GM23338 (cell line): ENCODE measurements at regions not wholly inside any gene's neighbourhood (a gene's known extent, or its start where the extent isn't known, plus 50 kb on each side); places are given as distances from the start of the nearest gene placed in this dataset.

Experiments
- ATAC-seq: fragments of 200-7000 bp; cut with Tn5 transposase; 3 replicates; pipeline ENCODE4 v1.9.1; 2020
- DNase-seq: peaks from one replicate; pipeline ENCODE4 v3.0.0-alpha.2; 2015; ENCODE audit warnings: low spot score
- H2AFZ ChIP-seq: fragments of 200-600 bp; sonication (generic); 2 replicates; pipeline ENCODE4 v1.8.0; 2016; ENCODE audit warnings: antibody characterized with exemption, mild to moderate bottlenecking, moderate library complexity
- H3F3A ChIP-seq: fragments of 200-600 bp; sonication (generic); replicated peaks from 2 replicates; pipeline ENCODE4 v1.8.0; 2017; ENCODE audit warnings: antibody characterized with exemption, mixed run types, low read depth
- H3K27ac ChIP-seq: fragments of 200-600 bp; sonication (generic); 2 replicates; pipeline ENCODE4 v1.6.1; 2016; ENCODE audit warnings: low read depth
- H3K27me3 ChIP-seq: fragments of 200-600 bp; sonication (generic); 2 replicates; pipeline ENCODE4 v1.8.0; 2016; ENCODE audit warnings: mild to moderate bottlenecking, mixed run types, moderate library complexity; ENCODE audit not compliant: insufficient read depth
- H3K36me3 ChIP-seq: fragments of 200-600 bp; sonication (generic); 2 replicates; pipeline ENCODE4 v1.8.0; 2016; ENCODE audit warnings: mild to moderate bottlenecking; ENCODE audit not compliant: insufficient read depth
- H3K4me1 ChIP-seq: fragments of 200-600 bp; sonication (generic); 2 replicates; pipeline ENCODE4 v1.8.0; 2016; ENCODE audit warnings: mild to moderate bottlenecking, moderate library complexity; ENCODE audit not compliant: insufficient read depth
- H3K4me2 ChIP-seq: fragments of 200-600 bp; sonication (generic); 2 replicates; pipeline ENCODE4 v1.7.1; 2017; ENCODE audit warnings: mixed run types
- H3K4me3 ChIP-seq: fragments of 200-600 bp; sonication (generic); 2 replicates; pipeline ENCODE4 v1.6.1; 2016; ENCODE audit warnings: mixed run types
- H3K79me2 ChIP-seq: fragments of 200-600 bp; sonication (generic); replicated peaks from 2 replicates; pipeline ENCODE4 v1.8.0; 2017; ENCODE audit warnings: mild to moderate bottlenecking; ENCODE audit not compliant: insufficient read depth
- H3K9me2 ChIP-seq: fragments of 200-600 bp; sonication (generic); 2 replicates; pipeline ENCODE4 v1.8.0; 2017; ENCODE audit not compliant: insufficient read depth
- H4K20me1 ChIP-seq: fragments of 200-600 bp; sonication (generic); replicated peaks from 2 replicates; pipeline ENCODE4 v1.8.0; 2017; ENCODE audit warnings: mild to moderate bottlenecking; ENCODE audit not compliant: insufficient read depth
- H3K27ac Mint-ChIP-seq: 2 replicates; pipeline ENCODE4 v1.8.0; 2020; ENCODE audit warnings: inconsistent platforms, mild to moderate bottlenecking, moderate library complexity, mixed read lengths
- H3K27me3 Mint-ChIP-seq: 3 replicates; pipeline ENCODE4 v1.8.0; 2022; ENCODE audit warnings: low read depth, mild to moderate bottlenecking, moderate library complexity, mixed read lengths, inconsistent platforms; ENCODE audit not compliant: insufficient read depth, poor library complexity
- H3K36me3 Mint-ChIP-seq: 3 replicates; pipeline ENCODE4 v1.8.0; 2021; ENCODE audit warnings: low read depth, mild to moderate bottlenecking, inconsistent platforms, moderate library complexity, mixed read lengths
- H3K4me1 Mint-ChIP-seq: 3 replicates; pipeline ENCODE4 v1.8.0; 2020; ENCODE audit warnings: mild to moderate bottlenecking, inconsistent platforms, mixed read lengths
- H3K4me3 Mint-ChIP-seq: 3 replicates; pipeline ENCODE4 v1.8.0; 2021; ENCODE audit warnings: moderate library complexity, mild to moderate bottlenecking, inconsistent platforms, mixed read lengths
- H3K9me3 Mint-ChIP-seq: 3 replicates; pipeline ENCODE4 v1.8.0; 2020; ENCODE audit warnings: moderate library complexity, mild to moderate bottlenecking, inconsistent platforms, mixed read lengths
- CTCF ChIP-seq, 2 experiments: fragments of 200-600 bp in 1 of 2; sonication (generic) in 1 of 2; conservative IDR thresholded peaks; 2 replicates each; pipeline versions ENCODE4 v1.5.1 to v1.6.1; 2016 to 2017; ENCODE audit warnings: antibody characterized with exemption in 2 of 2, low read depth in 2 of 2, mild to moderate bottlenecking in 2 of 2, moderate library complexity in 1 of 2
- ETS1 ChIP-seq: IDR thresholded peaks from 2 replicates; pipeline ENCODE4 v1.6.1; 2016; ENCODE audit warnings: antibody characterized with exemption
- EZH2 ChIP-seq: fragments of 200-600 bp; sonication (generic); IDR thresholded peaks from one replicate; pipeline ENCODE4 v1.8.0; 2017; ENCODE audit warnings: antibody characterized with exemption, mild to moderate bottlenecking, low read depth; ENCODE audit not compliant: unreplicated experiment
- EZH2phosphoT487 ChIP-seq: fragments of 200-600 bp; sonication (generic); IDR thresholded peaks from one replicate; pipeline ENCODE4 v1.8.1; 2018; ENCODE audit warnings: antibody characterized with exemption; ENCODE audit not compliant: unreplicated experiment
- JUNB ChIP-seq: IDR thresholded peaks from one replicate; pipeline ENCODE4 v1.6.1; 2016; ENCODE audit warnings: antibody characterized with exemption; ENCODE audit not compliant: unreplicated experiment
- NANOG ChIP-seq: IDR thresholded peaks from 2 replicates; pipeline ENCODE4 v1.6.1; 2016; ENCODE audit warnings: antibody characterized with exemption, borderline replicate concordance
- POLR2AphosphoS5 ChIP-seq: IDR thresholded peaks from 2 replicates; pipeline ENCODE4 v1.6.1; 2016; ENCODE audit warnings: antibody characterized with exemption, low read depth
- REST ChIP-seq: IDR thresholded peaks from one replicate; pipeline ENCODE4 v1.6.1; 2018; ENCODE audit warnings: antibody characterized with exemption; ENCODE audit not compliant: unreplicated experiment
- STAT1 ChIP-seq: IDR thresholded peaks from one replicate; pipeline ENCODE4 v1.6.1; 2016; ENCODE audit warnings: antibody characterized with exemption; ENCODE audit not compliant: unreplicated experiment
- ZNF114 ChIP-seq: fragments of 250-450 bp; sonication (Bioruptor Pico); IDR thresholded peaks from 2 replicates; pipeline ENCODE4 v1.5.0; 2020; ENCODE audit warnings: mild to moderate bottlenecking, moderate library complexity
- ZNF331 ChIP-seq: fragments of 250-450 bp; sonication (Bioruptor Pico); IDR thresholded peaks from 2 replicates; pipeline ENCODE4 v1.5.0; 2020; ENCODE audit warnings: low read depth, mild to moderate bottlenecking, moderate library complexity

- Mint-ChIP-seq H3K27ac (no peak overlapping the region), H3K27me3 (no peaks in the 10 kb centered on the region), H3K9me3 (peaks cover 35% of the 10 kb centered on the region), H3K36me3 (peaks cover 26% of the 10 kb centered on the region), H3K4me3 (no peak overlapping the region), H3K4me1 (no peaks in the 10 kb centered on the region)
- TF ChIP-seq JUNB (no peak), EZH2phosphoT487 (no peak), CTCF (conservative IDR thresholded peaks at IDR 0.05; ENCODE audit: low read depth in 2 of 2) (no peak), ZNF331 (CRISPR knock-in tag) (no peak), POLR2AphosphoS5 (no peak), ZNF114 (CRISPR knock-in tag) (no peak), STAT1 (no peak), REST (no peak), ETS1 (no peak), EZH2 (no peak)
- H3K27ac ChIP-seq, result no peak overlapping the region
- H3F3A ChIP-seq, result no peaks in the 10 kb centered on the region
- H4K20me1 ChIP-seq, result no peaks in the 10 kb centered on the region
- H3K4me2 ChIP-seq, result no peak overlapping the region
- no peak overlapping the region for H3K4me3 ChIP-seq
- H3K36me3 ChIP-seq, result peaks cover 9% of the 10 kb centered on the region; the same call in 1 of the 2 replicates
- no peaks in the 10 kb centered on the region for H3K4me1 ChIP-seq
- ATAC-seq, result no peak
- DNase-seq, result no peak
- H3K9me2 ChIP-seq, result no peaks in the 10 kb centered on the region
- no peak overlapping the region for H2AFZ ChIP-seq
- H3K79me2 ChIP-seq, result no peaks in the 10 kb centered on the region
- H3K27me3 ChIP-seq, result no peaks in the 10 kb centered on the region
These were observed 398.3 kb upstream of the CHRM2 start for GRCh38 chr7:136470179-136470578.

- Histone ChIP-seq H3K4me3 (no peak overlapping the region), H3K4me2 (no peak overlapping the region), H3F3A (no peaks in the 10 kb centered on the region), H3K9me2 (no peaks in the 10 kb centered on the region; the same call in 1 of the 2 replicates), H3K27ac (no peak overlapping the region), H4K20me1 (no peaks in the 10 kb centered on the region), H3K79me2 (no peaks in the 10 kb centered on the region), H3K4me1 (no peaks in the 10 kb centered on the region), H3K36me3 (no peaks in the 10 kb centered on the region), H2AFZ (no peak overlapping the region), H3K27me3 (no peaks in the 10 kb centered on the region)
- Mint-ChIP-seq H3K4me3 (no peak overlapping the region), H3K9me3 (peaks cover 4% of the 10 kb centered on the region; the same call in 1 of the 3 replicates), H3K36me3 (no peaks in the 10 kb centered on the region), H3K27ac (no peak overlapping the region), H3K4me1 (no peaks in the 10 kb centered on the region; the same call in 2 of the 3 replicates), H3K27me3 (no peaks in the 10 kb centered on the region)
- DNase-seq (no peak), ATAC-seq (no peak)
- no peak for TF ChIP-seq EZH2
- no peak for TF ChIP-seq STAT1
- TF ChIP-seq CTCF (conservative IDR thresholded peaks at IDR 0.05; ENCODE audit: low read depth in 2 of 2), result no peak
- no peak for TF ChIP-seq NANOG
- no peak for TF ChIP-seq POLR2AphosphoS5
These were observed 415.5 kb upstream of the CHRM2 start for GRCh38 chr7:136452949-136453348.
